WERI-Rb-1 (cell line): ENCODE measurements at regions not wholly inside any gene's neighbourhood (a gene's known extent, or its start where the extent isn't known, plus 50 kb on each side); places are given as distances from the start of the nearest gene placed in this dataset.

Experiments
- DNase-seq: peaks from one replicate; pipeline ENCODE4 v3.0.0-alpha.2; 2020
- H3K27ac ChIP-seq: fragments of 250-450 bp; sonication (Bioruptor Pico); 2 replicates; pipeline ENCODE4 v1.5.1; 2020; ENCODE audit warnings: mild to moderate bottlenecking, moderate library complexity
- H3K27me3 ChIP-seq: fragments of 250-450 bp; sonication (Bioruptor Pico); 2 replicates; pipeline ENCODE4 v1.5.1; 2021; ENCODE audit warnings: mild to moderate bottlenecking, low read depth, moderate library complexity; ENCODE audit not compliant: insufficient read depth, severe bottlenecking
- H3K36me3 ChIP-seq: fragments of 250-450 bp; sonication (Bioruptor Pico); 2 replicates; pipeline ENCODE4 v1.5.1; 2020; ENCODE audit warnings: mild to moderate bottlenecking, moderate library complexity
- H3K4me3 ChIP-seq: 2 replicates; pipeline ENCODE4 v1.5.1; 2011; ENCODE audit warnings: low read depth, mild to moderate bottlenecking, control low read depth, low read length
- H3K9me3 ChIP-seq: fragments of 250-450 bp; sonication (Bioruptor Pico); 2 replicates; pipeline ENCODE4 v1.5.1; 2021; ENCODE audit warnings: mild to moderate bottlenecking, moderate library complexity; ENCODE audit not compliant: severe bottlenecking
- TF ChIP-seq, protein P1 (sequence below): IDR thresholded peaks from 2 replicates; pipeline ENCODE4 v1.5.1; 2011; ENCODE audit warnings: low read depth, mild to moderate bottlenecking, control low read depth, inconsistent platforms, low read length

DNA sequence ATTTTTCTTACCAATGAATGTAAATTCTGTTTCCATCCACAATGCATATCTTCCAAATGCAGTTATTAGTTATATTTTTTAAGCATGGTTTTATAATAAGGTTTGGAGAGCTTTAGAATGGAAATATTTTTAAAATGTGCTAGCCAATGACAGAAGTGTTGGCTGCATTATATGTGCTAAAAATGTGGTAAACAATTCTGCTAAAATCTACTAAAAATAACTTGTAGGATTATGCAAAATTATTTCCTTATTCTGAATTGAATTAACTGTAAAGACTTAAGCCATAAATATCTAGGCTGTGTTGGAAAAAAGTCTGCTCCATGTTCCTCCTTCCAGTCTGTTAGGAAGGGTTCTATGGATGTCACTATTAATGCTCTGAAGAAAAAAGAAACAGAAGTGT lies 503.3 kb downstream of the PRR16 start:
- TF ChIP-seq, protein P1, sequence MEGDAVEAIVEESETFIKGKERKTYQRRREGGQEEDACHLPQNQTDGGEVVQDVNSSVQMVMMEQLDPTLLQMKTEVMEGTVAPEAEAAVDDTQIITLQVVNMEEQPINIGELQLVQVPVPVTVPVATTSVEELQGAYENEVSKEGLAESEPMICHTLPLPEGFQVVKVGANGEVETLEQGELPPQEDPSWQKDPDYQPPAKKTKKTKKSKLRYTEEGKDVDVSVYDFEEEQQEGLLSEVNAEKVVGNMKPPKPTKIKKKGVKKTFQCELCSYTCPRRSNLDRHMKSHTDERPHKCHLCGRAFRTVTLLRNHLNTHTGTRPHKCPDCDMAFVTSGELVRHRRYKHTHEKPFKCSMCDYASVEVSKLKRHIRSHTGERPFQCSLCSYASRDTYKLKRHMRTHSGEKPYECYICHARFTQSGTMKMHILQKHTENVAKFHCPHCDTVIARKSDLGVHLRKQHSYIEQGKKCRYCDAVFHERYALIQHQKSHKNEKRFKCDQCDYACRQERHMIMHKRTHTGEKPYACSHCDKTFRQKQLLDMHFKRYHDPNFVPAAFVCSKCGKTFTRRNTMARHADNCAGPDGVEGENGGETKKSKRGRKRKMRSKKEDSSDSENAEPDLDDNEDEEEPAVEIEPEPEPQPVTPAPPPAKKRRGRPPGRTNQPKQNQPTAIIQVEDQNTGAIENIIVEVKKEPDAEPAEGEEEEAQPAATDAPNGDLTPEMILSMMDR, result no peak
- Histone ChIP-seq H3K27me3 (no peaks in the 10 kb centered on the region), H3K27ac (no peak overlapping the region), H3K4me3 (no peak overlapping the region), H3K9me3 (no peaks in the 10 kb centered on the region), H3K36me3 (no peaks in the 10 kb centered on the region)
- no peak for DNase-seq

DNA sequence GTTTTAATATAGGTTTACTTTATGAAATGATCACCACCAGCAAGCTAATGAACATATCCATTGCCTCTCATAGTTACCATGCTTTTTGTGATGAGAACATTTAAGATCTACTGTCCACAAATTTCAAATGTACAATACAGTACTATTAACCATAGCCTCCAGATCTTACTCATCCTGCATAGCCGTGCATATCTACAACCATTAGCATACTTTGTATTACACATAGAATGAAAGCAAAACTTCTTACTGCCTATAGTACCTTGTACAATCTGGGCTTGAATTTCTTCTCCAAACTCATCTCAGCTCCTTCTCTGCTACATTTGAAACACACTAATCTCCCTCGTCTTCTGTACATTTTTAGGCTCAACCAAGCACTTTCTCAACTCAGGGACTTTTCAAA lies 510.6 kb downstream of the PRR16 start:
- no peak overlapping the region for H3K4me3 ChIP-seq
- no peaks in the 10 kb centered on the region for H3K9me3 ChIP-seq
- DNase-seq, result no peak
- no peaks in the 10 kb centered on the region for H3K27me3 ChIP-seq
- TF ChIP-seq, protein P1, result no peak
- H3K36me3 ChIP-seq, result no peaks in the 10 kb centered on the region
- H3K27ac ChIP-seq, result no peak overlapping the region

DNA sequence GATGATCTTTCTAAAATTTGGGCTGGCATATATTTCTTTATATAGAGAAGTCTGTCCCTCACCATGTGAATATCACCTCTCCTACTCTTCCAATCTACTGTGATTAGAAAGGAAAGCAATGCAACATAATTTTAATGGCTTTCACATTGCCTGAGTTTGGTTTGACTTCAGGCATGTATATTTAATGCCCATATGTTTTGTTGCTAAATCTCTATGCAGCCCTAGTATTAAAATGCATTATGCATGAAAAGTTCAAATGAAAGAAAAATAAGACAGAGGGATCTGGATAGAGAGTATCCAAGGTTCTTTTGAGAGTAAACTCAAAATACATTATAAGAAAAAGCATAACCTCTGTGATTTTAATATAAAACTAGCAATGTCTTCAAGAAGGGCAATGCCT lies 518.3 kb downstream of the PRR16 start:
- H3K27me3 ChIP-seq, result no peaks in the 10 kb centered on the region
- TF ChIP-seq, protein P1, result no peak
- no peak overlapping the region for H3K27ac ChIP-seq
- no peaks in the 10 kb centered on the region for H3K36me3 ChIP-seq
- no peak overlapping the region for H3K4me3 ChIP-seq
- no peaks in the 10 kb centered on the region for H3K9me3 ChIP-seq
- DNase-seq, result no peak

DNA sequence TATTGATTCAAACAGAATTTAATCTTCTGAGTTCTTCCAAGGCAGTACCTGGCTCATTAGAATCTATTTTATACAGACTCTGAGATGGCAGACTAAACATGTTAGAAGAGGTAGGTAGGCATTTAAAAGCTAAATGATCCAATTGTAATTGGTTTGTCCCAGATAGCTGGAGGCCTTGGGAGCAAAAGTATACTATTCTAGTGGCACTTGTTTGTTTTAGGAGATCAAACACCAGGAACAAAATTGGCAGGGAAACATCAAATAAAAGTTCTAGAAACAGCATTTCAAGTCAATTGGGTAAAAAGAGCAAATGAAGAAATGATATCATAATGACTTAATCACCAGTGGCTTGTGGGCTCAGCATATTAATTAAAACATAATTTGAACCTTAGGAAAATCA lies 521.4 kb downstream of the PRR16 start:
- TF ChIP-seq, protein P1, result no peak
- DNase-seq, result no peak
- Histone ChIP-seq H3K4me3 (no peak overlapping the region), H3K27ac (no peak overlapping the region), H3K9me3 (no peaks in the 10 kb centered on the region), H3K36me3 (no peaks in the 10 kb centered on the region), H3K27me3 (no peaks in the 10 kb centered on the region)

DNA sequence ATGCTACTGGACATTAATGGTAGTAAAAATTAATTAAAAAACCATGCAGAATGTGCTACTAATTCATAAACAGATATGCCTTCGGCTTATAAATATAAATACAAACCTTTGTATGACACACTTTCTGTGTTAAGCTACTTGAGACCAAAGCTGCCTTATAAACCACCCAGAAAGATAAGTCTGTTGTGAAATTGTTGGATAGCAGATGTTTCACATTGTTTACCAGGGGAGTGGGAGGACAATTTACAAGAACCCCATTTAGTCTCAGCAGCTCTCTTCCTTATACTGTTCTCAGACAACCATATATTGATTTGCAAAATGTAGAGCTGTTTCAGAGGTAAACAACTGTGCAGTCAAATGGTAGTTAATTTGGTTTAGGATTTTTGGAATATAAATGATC lies 524.4 kb downstream of the PRR16 start:
- Histone ChIP-seq H3K9me3 (no peaks in the 10 kb centered on the region), H3K36me3 (no peaks in the 10 kb centered on the region), H3K4me3 (no peak overlapping the region), H3K27ac (no peak overlapping the region), H3K27me3 (no peaks in the 10 kb centered on the region)
- TF ChIP-seq, protein P1, result no peak
- no peak for DNase-seq

DNA sequence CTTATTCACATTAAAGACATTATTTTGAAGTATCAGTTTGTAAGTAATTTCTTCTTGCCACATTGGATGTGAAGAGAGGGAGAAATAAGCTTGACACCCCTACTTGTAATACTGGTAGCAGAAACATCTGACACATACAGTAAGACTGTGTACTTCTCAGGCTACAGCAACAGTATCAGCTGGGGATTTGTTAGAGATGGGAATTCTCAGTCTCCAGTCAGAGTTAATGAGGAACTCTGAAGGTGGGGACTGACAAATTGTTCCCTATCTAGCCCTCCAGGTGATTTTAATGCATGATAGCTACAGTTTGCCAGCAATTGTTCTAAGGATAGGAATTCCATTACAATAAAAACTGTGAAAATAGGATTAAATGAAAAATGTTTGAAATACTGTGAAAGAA lies 524.8 kb downstream of the PRR16 start:
- H3K27me3 ChIP-seq, result no peaks in the 10 kb centered on the region

More for the DNA sequence above, 524.8 kb downstream of the PRR16 start:
- Histone ChIP-seq H3K27ac (no peak overlapping the region), H3K4me3 (no peak overlapping the region), H3K36me3 (no peaks in the 10 kb centered on the region), H3K9me3 (no peaks in the 10 kb centered on the region)
- DNase-seq, result no peak
- TF ChIP-seq, protein P1, result no peak
